ENCODE measurements at regions not wholly inside any gene's neighbourhood (a gene's known extent, or its start where the extent isn't known, plus 50 kb on each side); places are given as distances from the start of the nearest gene placed in this dataset.
"Not testable (repeated sequence)": the region's sequence is repeated elsewhere in the genome, so short reads cannot be mapped to it uniquely, and the experiment has no call there.

DNA sequence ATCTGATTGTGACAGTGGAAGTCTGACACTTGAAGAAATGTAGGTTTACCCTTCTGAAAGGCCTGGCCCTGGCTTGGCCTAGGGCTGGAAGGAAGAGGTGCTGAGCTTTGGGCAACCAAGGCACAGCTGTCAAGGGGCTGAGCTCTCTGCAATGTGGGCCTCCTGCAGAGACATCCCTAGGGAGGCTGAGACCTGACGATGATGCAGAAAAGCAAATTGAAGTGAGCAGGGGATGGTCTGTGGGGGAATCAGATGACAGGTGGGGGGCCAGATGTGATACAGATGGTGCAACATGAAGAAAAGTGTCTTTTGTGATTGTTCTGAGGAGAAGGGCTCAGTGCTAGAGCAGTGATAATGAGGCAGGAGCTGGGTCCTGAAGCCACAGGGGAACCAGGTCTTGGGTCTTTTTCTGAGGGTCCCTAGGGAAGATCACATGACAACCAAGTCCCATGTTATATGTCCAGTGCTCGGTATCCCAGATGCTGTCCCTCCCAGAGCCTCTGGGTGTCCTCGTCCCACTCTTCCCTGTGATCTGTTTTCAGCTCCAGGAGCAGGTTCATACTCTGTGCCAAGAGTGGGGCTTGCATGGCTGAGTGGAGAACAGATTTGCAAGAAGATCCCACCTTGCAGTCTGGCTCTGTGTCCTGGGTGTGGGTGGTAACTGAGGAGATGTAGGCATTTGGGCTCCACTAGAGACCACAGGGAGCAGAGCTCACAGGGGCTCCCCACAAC lies 79.9 kb upstream of the VPREB1 start:
- DNase-seq: no peak
- in situ Hi-C loops (cut with MboI; ENCODE audit: low pct_ligation_motif_present in 1 of 4, low pct_unique_long_range_greater_than_20kb in 1 of 4, low sequenced_read_pairs in 3 of 4) (no loop called here), intact Hi-C loops (cut with DNase I; ENCODE audit: low total_unique reads) (no loop called here)
- H3K27me3 ChIP-seq: no peaks in the 10 kb centered on the region
- H3K4me3 ChIP-seq: no peak overlapping the region
- TF ChIP-seq POLR2A (IDR thresholded peaks at IDR 0.05): no peak
- no peak for TF ChIP-seq POLR2AphosphoS5 (IDR thresholded peaks at IDR 0.05)
- TF ChIP-seq, protein P1, sequence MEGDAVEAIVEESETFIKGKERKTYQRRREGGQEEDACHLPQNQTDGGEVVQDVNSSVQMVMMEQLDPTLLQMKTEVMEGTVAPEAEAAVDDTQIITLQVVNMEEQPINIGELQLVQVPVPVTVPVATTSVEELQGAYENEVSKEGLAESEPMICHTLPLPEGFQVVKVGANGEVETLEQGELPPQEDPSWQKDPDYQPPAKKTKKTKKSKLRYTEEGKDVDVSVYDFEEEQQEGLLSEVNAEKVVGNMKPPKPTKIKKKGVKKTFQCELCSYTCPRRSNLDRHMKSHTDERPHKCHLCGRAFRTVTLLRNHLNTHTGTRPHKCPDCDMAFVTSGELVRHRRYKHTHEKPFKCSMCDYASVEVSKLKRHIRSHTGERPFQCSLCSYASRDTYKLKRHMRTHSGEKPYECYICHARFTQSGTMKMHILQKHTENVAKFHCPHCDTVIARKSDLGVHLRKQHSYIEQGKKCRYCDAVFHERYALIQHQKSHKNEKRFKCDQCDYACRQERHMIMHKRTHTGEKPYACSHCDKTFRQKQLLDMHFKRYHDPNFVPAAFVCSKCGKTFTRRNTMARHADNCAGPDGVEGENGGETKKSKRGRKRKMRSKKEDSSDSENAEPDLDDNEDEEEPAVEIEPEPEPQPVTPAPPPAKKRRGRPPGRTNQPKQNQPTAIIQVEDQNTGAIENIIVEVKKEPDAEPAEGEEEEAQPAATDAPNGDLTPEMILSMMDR (IDR thresholded peaks at IDR 0.05): no peak
- no peak for TF ChIP-seq EP300 (IDR thresholded peaks at IDR 0.05; ENCODE audit: low read depth)
- H3K36me3 ChIP-seq: no peaks in the 10 kb centered on the region
- no peak overlapping the region for H3K27ac ChIP-seq
- H3K9me3 ChIP-seq: no peaks in the 10 kb centered on the region
- WGBS, 2 donors (ENCODE audit: low coverage in 1 of 2): 43% methylated on average over 3 of the region's 3 CpGs; no CpG with 5 or more reads in 1 of the 2 donors
- H3K4me1 ChIP-seq: no peaks in the 10 kb centered on the region

DNA sequence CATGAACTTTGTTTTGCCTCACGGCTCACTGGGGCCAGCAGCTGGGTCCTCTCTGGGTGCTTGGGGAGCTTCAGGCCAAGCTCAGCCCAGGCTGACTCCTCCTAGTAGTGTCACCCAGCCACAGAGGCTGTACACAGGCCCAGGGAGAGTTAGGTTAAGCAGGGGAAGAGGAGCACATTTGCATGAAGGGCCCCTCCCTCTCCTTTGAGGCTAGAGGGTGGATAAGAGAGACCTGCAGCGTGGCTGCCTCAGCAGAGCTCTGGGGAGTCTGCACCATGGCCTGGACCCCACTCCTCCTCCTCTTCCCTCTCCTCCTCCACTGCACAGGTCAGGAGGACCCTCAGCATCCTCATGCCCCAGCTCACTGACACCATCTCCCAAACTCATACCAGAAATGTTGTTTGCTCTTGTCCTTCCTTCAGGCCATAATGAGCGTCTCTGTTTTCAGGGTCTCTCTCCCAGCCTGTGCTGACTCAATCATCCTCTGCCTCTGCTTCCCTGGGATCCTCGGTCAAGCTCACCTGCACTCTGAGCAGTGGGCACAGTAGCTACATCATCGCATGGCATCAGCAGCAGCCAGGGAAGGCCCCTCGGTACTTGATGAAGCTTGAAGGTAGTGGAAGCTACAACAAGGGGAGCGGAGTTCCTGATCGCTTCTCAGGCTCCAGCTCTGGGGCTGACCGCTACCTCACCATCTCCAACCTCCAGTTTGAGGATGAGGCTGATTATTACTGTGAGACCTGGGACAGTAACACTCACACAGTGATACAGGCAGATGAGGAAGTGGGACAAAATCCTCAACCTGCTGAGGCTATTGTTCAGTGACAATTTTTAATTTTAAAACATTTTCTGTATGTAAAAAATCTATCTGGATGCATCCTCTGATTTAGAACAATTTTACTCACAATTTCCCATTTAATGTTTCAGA lies 82.4 kb upstream of the VPREB1 start:
- WGBS, 2 donors (ENCODE audit: low coverage in 1 of 2): 74 to 90% methylated on average over 2 to 9 of the region's 9 CpGs
- H3K36me3 ChIP-seq: no peaks in the 10 kb centered on the region
- no peak overlapping the region for H3K27ac ChIP-seq
- peak; percentile 65 for DNase-seq
- H3K27me3 ChIP-seq: peaks cover 3% of the 10 kb centered on the region
- no peaks in the 10 kb centered on the region for H3K9me3 ChIP-seq
- intact Hi-C loops (cut with DNase I; ENCODE audit: low total_unique reads) (no loop called here), in situ Hi-C loops (cut with MboI; ENCODE audit: low pct_ligation_motif_present in 1 of 4, low pct_unique_long_range_greater_than_20kb in 1 of 4, low sequenced_read_pairs in 3 of 4) (no loop called here)
- H3K4me3 ChIP-seq: no peak overlapping the region
- no peaks in the 10 kb centered on the region for H3K4me1 ChIP-seq
- no peak for TF ChIP-seq POLR2A (IDR thresholded peaks at IDR 0.05)
- no peak for TF ChIP-seq POLR2AphosphoS5 (IDR thresholded peaks at IDR 0.05)
- no peak for TF ChIP-seq EP300 (IDR thresholded peaks at IDR 0.05; ENCODE audit: low read depth)
- TF ChIP-seq, protein P1 (IDR thresholded peaks at IDR 0.05): no peak

DNA sequence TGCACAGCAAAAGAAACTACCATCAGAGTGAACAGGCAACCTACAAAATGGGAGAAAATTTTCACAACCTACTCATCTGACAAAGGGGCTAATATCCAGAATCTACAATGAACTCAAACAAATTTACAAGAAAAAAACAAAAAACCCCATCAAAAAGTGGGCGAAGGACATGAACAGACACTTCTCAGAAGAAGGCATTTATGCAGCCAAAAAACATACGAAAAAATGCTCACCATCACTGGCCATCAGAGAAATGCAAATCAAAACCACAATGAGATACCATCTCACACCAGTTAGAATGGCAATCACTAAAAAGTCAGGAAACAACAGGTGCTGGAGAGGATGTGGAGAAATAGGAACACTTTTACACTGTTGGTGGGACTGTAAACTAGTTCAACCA lies 83.8 kb upstream of the VPREB1 start:
- DNase-seq; H3K4me3 ChIP-seq; H3K36me3 ChIP-seq; in situ Hi-C loops (cut with MboI; ENCODE audit: low pct_ligation_motif_present in 1 of 4, low pct_unique_long_range_greater_than_20kb in 1 of 4, low sequenced_read_pairs in 3 of 4); intact Hi-C loops (cut with DNase I; ENCODE audit: low total_unique reads); H3K27ac ChIP-seq; H3K4me1 ChIP-seq; H3K9me3 ChIP-seq; H3K27me3 ChIP-seq: not testable (repeated sequence)
- WGBS, 2 donors (ENCODE audit: low coverage in 1 of 2): 60 to 80% methylated on average over 1 of the region's 2 CpGs

DNA sequence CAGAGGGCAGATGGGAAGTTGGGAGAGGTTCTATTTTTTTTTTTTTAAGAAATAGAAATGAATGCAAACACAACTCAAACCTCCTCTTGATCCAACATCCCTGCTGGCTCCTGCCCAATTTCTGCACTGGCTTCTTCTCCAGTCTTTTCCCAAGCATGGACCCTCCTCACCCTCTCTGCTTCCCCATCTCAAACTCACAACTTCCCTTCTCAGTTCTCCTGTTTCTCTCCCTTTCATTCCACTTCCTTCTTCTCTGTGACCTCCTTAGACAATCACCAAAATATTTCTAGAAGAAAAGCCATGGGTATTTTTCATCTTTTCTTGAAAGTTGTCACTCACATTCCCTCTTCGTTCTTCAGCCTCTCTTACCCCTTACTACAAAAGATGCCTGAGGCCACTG lies 85.2 kb upstream of the VPREB1 start:
- DNase-seq: no peak
- H3K27ac ChIP-seq: no peak overlapping the region
- H3K9me3 ChIP-seq: no peaks in the 10 kb centered on the region
- H3K4me1 ChIP-seq: peaks cover 0 to 5% (median 0%) of the 10 kb centered on the region in 4 donors
- H3K36me3 ChIP-seq: no peaks in the 10 kb centered on the region
- in situ Hi-C loops (cut with MboI; ENCODE audit: low pct_ligation_motif_present in 1 of 4, low pct_unique_long_range_greater_than_20kb in 1 of 4, low sequenced_read_pairs in 3 of 4): no loop called here
- peaks cover 3% of the 10 kb centered on the region for H3K27me3 ChIP-seq
- 75 to 85% methylated on average over 1 of the region's 1 CpG for WGBS, 2 donors (ENCODE audit: low coverage in 1 of 2)
- TF ChIP-seq EP300 (IDR thresholded peaks at IDR 0.05; ENCODE audit: low read depth) (no peak), POLR2AphosphoS5 (IDR thresholded peaks at IDR 0.05) (no peak), POLR2A (IDR thresholded peaks at IDR 0.05) (no peak)
- TF ChIP-seq, protein P1 (IDR thresholded peaks at IDR 0.05): no peak
- intact Hi-C loops (cut with DNase I; ENCODE audit: low total_unique reads): no loop called here
- no peak overlapping the region for H3K4me3 ChIP-seq
